ENCODE measurements at regions not wholly inside any gene's neighbourhood (a gene's known extent, or its start where the extent isn't known, plus 50 kb on each side); places are given as distances from the start of the nearest gene placed in this dataset.

DNA sequence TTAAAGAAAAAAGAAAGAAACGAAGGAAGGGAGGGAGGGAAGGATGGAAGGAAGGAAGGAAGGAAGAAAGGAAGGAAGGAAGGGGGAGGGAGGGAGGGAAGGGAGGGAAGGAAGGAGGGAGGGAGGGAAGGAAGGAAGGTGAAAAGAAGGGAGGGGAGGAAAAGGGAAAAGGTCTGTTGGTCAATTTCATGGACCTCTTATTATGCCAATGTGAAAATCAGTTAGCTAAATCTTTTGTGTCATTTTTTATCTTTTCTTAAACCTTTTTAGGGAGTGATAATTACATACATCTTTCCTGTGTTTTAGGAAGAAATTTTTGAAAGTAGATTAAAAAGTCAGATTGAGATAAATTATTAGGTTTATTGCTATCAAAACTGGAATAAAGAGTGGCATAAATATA, 670.2 kb upstream of the CITED2 start:
- TF ChIP-seq POLR2A (IDR thresholded peaks at IDR 0.05) (no peak), CTCF (IDR thresholded peaks at IDR 0.05) (no peak)

Measured in Peyer's patch (tissue), 4 donors.